SU-DHL-6 (cell line): ENCODE measurements at regions not wholly inside any gene's neighbourhood (a gene's known extent, or its start where the extent isn't known, plus 50 kb on each side); places are given as distances from the start of the nearest gene placed in this dataset.
"Not testable (repeated sequence)": the region's sequence is repeated elsewhere in the genome, so short reads cannot be mapped to it uniquely, and the experiment has no call there.

Experiments
- CTCF ChIP-seq: fragments of 200-600 bp; sonication (generic); IDR thresholded peaks from one replicate; pipeline ENCODE4 v1.5.1; 2017; ENCODE audit warnings: antibody characterized with exemption, mild to moderate bottlenecking, low read length, moderate library complexity; ENCODE audit not compliant: insufficient read depth, poor library complexity, severe bottlenecking
- EZH2phosphoT487 ChIP-seq: fragments of 200-600 bp; sonication (generic), shearing (Covaris generic); conservative IDR thresholded peaks from 2 replicates; pipeline ENCODE4 v1.6.1; 2018; ENCODE audit warnings: mild to moderate bottlenecking, antibody characterized with exemption, low read length, moderate library complexity, mixed read lengths

GRCh38 chr2:87619121-87619520 is 128.8 kb upstream of the PLGLB2 start:
- TF ChIP-seq CTCF, EZH2phosphoT487: not testable (repeated sequence)
